ENCODE measurements at regions not wholly inside any gene's neighbourhood (a gene's known extent, or its start where the extent isn't known, plus 50 kb on each side); places are given as distances from the start of the nearest gene placed in this dataset.
"Not testable (repeated sequence)": the region's sequence is repeated elsewhere in the genome, so short reads cannot be mapped to it uniquely, and the experiment has no call there.

DNA sequence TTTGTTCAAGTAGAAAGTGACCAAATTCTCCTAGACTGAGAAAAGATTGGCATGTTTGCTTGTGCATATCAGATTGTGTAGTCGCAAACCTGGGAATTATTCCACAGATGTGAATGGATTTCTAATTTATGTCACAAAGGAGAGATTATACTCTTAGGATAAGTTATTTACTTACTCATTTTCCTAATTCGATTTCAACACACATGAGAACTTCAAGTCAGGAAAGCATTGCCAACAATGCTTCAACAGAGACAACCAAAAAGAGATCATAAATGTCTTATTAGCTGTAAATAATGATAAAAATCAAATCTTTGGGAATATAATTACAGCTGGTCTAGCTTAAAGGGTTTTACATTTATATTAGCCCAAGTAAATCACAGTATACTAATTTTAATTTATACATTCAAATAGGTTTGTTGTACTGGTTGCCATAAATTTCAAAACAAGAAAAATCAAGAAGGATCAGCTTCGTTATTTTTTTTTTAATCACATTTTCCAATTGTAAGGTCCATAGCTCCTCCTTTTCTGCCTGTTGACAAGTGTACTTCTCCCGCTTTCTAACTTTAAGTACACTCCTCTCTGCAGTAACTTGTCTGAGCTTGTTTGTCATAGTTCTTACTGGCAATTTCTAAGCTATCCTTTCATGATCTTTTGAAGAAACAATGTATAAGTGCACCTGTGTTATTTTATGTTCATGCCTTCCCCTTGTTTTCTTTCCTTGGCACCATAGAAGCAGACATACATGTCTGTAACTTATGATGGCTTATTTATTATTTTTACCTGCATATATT is 246.6 kb downstream of the DEPDC1B start:
- no peaks in the 10 kb centered on the region for H3K27me3 ChIP-seq (ENCODE audit: insufficient read depth, low read length)
- no peaks in the 10 kb centered on the region for H3K4me1 ChIP-seq (ENCODE audit: insufficient read depth, low read length)
- H3K9me3 ChIP-seq (ENCODE audit: low read depth, low read length): no peaks in the 10 kb centered on the region
- H3K4me3 ChIP-seq (ENCODE audit: low read length): no peak overlapping the region

DNA sequence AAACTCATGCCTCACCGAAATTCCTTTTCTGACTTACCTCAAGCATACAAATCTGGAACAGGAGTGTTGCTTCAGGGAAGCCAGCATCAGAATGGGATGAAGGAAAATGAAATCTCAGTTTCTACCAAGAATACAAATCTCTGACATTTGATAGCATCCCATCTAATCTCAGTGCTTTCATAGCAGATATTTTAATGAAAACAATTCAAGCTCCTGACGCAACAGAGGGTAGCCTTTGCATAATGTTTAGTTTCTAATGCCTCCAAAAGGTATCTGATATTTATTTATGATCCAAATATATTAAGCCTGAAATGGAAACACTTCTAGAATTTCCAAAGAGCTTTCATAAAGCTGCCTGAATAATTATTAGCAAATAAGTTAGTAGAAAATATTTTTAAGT is 251.4 kb downstream of the DEPDC1B start:
- Histone ChIP-seq H3K4me3 (ENCODE audit: low read length) (no peak overlapping the region), H3K27me3 (ENCODE audit: insufficient read depth, low read length) (no peaks in the 10 kb centered on the region), H3K4me1 (ENCODE audit: insufficient read depth, low read length) (no peaks in the 10 kb centered on the region), H3K9me3 (ENCODE audit: low read depth, low read length) (no peaks in the 10 kb centered on the region)

- Histone ChIP-seq H3K4me3 (ENCODE audit: low read length) (no peak overlapping the region), H3K9me3 (ENCODE audit: low read depth, low read length) (no peaks in the 10 kb centered on the region), H3K27me3 (ENCODE audit: insufficient read depth, low read length) (no peaks in the 10 kb centered on the region), H3K4me1 (ENCODE audit: insufficient read depth, low read length) (no peaks in the 10 kb centered on the region)
Observed at GRCh38 chr5:60447488-60447920, 252.5 kb downstream of the DEPDC1B start.

GRCh38 chr5:60446917-60447316 is 253.0 kb downstream of the DEPDC1B start:
- no peaks in the 10 kb centered on the region for H3K27me3 ChIP-seq (ENCODE audit: insufficient read depth, low read length)
- H3K4me3 ChIP-seq (ENCODE audit: low read length): no peak overlapping the region
- no peaks in the 10 kb centered on the region for H3K9me3 ChIP-seq (ENCODE audit: low read depth, low read length)
- no peaks in the 10 kb centered on the region for H3K4me1 ChIP-seq (ENCODE audit: insufficient read depth, low read length)

DNA sequence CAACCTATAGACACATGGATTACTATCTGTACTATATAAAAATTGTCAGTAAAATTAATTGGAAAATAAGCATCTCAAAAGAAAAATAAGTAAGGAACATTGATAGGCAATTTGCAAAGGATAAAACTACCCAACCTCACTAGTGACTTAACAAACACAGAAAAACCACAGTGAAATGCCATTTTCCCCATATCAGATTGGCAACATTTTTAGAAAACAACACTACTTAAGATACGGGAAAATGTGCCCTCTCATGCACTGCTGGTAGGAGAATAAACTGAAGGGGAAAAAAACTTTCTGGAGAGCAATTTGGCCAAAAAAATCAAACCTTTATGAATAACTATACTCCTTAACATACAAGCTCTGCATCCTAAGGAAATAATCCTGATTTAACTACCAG is 254.0 kb downstream of the DEPDC1B start:
- Histone ChIP-seq H3K27me3 (ENCODE audit: insufficient read depth, low read length) (no peaks in the 10 kb centered on the region), H3K4me1 (ENCODE audit: insufficient read depth, low read length) (no peaks in the 10 kb centered on the region), H3K4me3 (ENCODE audit: low read length) (no peak overlapping the region), H3K9me3 (ENCODE audit: low read depth, low read length) (no peaks in the 10 kb centered on the region)

- no peak overlapping the region for H3K4me3 ChIP-seq (ENCODE audit: low read length)
- no peaks in the 10 kb centered on the region for H3K9me3 ChIP-seq (ENCODE audit: low read depth, low read length)
- no peaks in the 10 kb centered on the region for H3K4me1 ChIP-seq (ENCODE audit: insufficient read depth, low read length)
- H3K27me3 ChIP-seq (ENCODE audit: insufficient read depth, low read length): no peaks in the 10 kb centered on the region
Observed at GRCh38 chr5:60445427-60445826, 254.5 kb downstream of the DEPDC1B start.

- H3K4me3 ChIP-seq (ENCODE audit: low read length): no peak overlapping the region
- H3K4me1 ChIP-seq (ENCODE audit: insufficient read depth, low read length): no peaks in the 10 kb centered on the region
- H3K9me3 ChIP-seq (ENCODE audit: low read depth, low read length): no peaks in the 10 kb centered on the region
- H3K27me3 ChIP-seq (ENCODE audit: insufficient read depth, low read length): no peaks in the 10 kb centered on the region
Observed at GRCh38 chr5:60444661-60445360, 255.2 kb downstream of the DEPDC1B start.

DNA sequence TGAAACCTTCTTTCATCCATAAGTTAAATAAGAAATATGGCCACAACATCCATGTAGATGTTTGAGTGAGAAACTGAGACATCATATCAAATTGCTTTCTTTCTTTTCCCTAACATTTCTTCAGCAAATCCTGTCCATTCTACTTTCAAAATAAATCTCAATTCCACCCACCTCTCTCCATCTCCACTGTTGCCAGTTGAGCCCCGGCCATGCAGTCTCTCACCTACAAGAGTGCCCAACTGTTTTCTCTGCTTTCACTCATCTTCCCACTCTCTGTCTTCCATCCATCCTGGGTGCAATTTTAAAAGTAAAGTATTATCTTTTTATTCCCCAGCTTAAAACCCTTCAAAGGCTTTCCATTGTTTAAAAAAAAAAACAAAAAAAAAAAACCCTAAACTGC is 260.4 kb downstream of the DEPDC1B start:
- Histone ChIP-seq H3K9me3 (ENCODE audit: low read depth, low read length) (no peaks in the 10 kb centered on the region), H3K4me3 (ENCODE audit: low read length) (no peak overlapping the region), H3K4me1 (ENCODE audit: insufficient read depth, low read length) (no peaks in the 10 kb centered on the region), H3K27me3 (ENCODE audit: insufficient read depth, low read length) (no peaks in the 10 kb centered on the region)

DNA sequence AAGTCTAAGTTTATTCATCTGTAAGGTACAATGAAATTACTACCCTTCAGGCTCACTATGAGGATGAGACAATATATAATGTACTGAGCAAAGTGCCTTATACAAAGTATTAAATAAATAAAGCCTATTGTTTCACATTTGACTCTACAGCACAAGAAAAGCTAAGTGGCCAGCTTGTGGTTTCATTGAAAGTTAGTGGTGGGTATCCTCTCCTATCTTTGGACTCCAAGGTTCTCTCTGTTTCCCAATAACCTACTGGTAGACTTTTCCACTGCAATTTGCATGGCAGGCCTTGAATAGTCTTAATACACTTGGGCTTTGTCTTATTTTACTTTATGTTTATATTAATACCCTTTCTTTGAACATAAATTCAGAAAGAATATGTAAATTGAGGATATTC is 262.7 kb downstream of the DEPDC1B start:
- H3K9me3 ChIP-seq (ENCODE audit: low read depth, low read length): no peaks in the 10 kb centered on the region
- no peak overlapping the region for H3K4me3 ChIP-seq (ENCODE audit: low read length)
- H3K4me1 ChIP-seq (ENCODE audit: insufficient read depth, low read length): no peaks in the 10 kb centered on the region
- H3K27me3 ChIP-seq (ENCODE audit: insufficient read depth, low read length): no peaks in the 10 kb centered on the region

DNA sequence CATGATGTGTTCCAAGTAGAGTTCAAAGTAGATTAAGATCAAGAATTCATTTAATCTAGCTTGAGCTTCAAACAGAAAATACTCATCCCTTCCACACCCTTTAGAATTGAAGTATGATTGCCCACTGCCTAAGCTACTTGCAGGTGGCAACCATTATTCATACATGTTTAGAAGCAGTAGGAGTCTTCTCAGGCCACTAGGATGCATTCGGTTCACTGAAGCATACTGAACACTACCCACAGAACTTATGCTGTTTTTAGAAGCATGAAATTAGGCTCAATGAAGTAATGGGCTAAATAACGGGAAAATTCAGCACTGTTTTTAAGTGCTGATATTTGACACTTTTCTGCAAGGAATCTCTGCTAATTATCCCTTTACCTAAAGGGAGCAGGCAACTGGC is 263.4 kb downstream of the DEPDC1B start:
- Histone ChIP-seq H3K4me3 (ENCODE audit: low read length) (no peak overlapping the region), H3K9me3 (ENCODE audit: low read depth, low read length) (no peaks in the 10 kb centered on the region), H3K4me1 (ENCODE audit: insufficient read depth, low read length) (no peaks in the 10 kb centered on the region), H3K27me3 (ENCODE audit: insufficient read depth, low read length) (no peaks in the 10 kb centered on the region)

DNA sequence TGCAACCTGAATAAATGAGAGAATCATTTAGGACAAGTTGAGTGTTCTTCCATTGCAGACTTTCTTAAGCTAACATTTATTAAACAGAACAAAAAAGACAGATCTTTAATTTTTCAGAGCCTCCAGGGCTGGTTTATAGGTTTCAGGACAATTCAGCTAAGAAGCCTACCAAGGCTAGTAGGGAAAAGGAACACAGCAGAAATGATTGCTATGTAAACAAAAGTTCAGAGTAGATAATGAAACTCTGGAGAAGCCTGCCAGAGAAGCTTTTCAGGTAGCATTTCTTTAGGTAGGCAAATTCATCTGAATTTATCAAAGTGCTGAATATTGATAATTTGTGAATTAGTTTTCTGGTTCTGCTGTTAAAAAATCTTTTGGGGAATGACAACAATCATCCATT is 264.2 kb downstream of the DEPDC1B start:
- Histone ChIP-seq H3K27me3 (ENCODE audit: insufficient read depth, low read length) (no peaks in the 10 kb centered on the region), H3K9me3 (ENCODE audit: low read depth, low read length) (no peaks in the 10 kb centered on the region), H3K4me1 (ENCODE audit: insufficient read depth, low read length) (no peaks in the 10 kb centered on the region), H3K4me3 (ENCODE audit: low read length) (no peak overlapping the region)

GRCh38 chr5:60426189-60426588 is 273.8 kb downstream of the DEPDC1B start:
- not testable (repeated sequence) for H3K4me1 ChIP-seq (ENCODE audit: insufficient read depth, low read length); H3K27me3 ChIP-seq (ENCODE audit: insufficient read depth, low read length); H3K9me3 ChIP-seq (ENCODE audit: low read depth, low read length); H3K4me3 ChIP-seq (ENCODE audit: low read length)

- not testable (repeated sequence) for H3K4me3 ChIP-seq (ENCODE audit: low read length); H3K9me3 ChIP-seq (ENCODE audit: low read depth, low read length); H3K4me1 ChIP-seq (ENCODE audit: insufficient read depth, low read length); H3K27me3 ChIP-seq (ENCODE audit: insufficient read depth, low read length)
Observed at GRCh38 chr5:60420773-60421172, 279.2 kb downstream of the DEPDC1B start.

DNA sequence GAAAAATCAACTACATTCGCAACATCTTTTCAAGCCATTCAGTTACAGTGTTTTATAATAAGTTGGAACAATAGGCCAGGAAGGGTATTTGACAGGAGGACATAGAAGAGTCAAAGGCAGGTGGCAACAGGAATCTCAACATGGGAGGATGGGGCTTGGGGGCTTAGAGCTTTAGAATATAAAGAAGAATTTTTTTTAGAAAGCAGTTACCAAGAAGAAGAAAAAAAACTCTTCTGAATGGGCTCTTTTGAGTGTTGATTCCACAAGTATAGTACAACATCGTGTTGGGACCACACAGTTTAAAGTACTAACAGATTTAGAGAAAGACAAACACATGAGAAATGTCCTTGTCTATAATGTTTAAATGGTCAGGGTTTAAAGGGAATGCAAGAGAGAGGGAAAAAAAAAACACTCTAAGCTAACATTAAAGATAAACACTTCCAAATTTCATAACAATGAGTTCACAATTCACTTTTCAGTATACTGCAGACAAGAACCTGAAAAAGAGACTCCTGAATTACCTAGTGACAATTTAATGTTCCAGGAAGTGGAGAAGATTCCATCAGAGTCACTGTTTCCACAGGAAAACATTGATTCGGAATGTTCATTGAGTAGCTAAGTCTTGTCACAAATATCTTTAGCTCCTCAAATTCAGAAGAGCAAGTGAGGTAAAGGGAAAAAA is 282.3 kb downstream of the DEPDC1B start:
- no peak overlapping the region for H3K4me3 ChIP-seq (ENCODE audit: low read length)
- H3K9me3 ChIP-seq (ENCODE audit: low read depth, low read length): peaks cover 4% of the 10 kb centered on the region
- no peaks in the 10 kb centered on the region for H3K27me3 ChIP-seq (ENCODE audit: insufficient read depth, low read length)
- no peaks in the 10 kb centered on the region for H3K4me1 ChIP-seq (ENCODE audit: insufficient read depth, low read length)

GRCh38 chr5:60415443-60415842 is 284.5 kb downstream of the DEPDC1B start:
- H3K4me3 ChIP-seq (ENCODE audit: low read length): no peak overlapping the region

More at GRCh38 chr5:60415443-60415842, 284.5 kb downstream of the DEPDC1B start:
- Histone ChIP-seq H3K27me3 (ENCODE audit: insufficient read depth, low read length) (no peaks in the 10 kb centered on the region), H3K4me1 (ENCODE audit: insufficient read depth, low read length) (no peaks in the 10 kb centered on the region), H3K9me3 (ENCODE audit: low read depth, low read length) (peaks cover 4% of the 10 kb centered on the region)

Data from mononuclear cell (primary cell).